ENCODE measurements at regions not wholly inside any gene's neighbourhood (a gene's known extent, or its start where the extent isn't known, plus 50 kb on each side); places are given as distances from the start of the nearest gene placed in this dataset.

DNA sequence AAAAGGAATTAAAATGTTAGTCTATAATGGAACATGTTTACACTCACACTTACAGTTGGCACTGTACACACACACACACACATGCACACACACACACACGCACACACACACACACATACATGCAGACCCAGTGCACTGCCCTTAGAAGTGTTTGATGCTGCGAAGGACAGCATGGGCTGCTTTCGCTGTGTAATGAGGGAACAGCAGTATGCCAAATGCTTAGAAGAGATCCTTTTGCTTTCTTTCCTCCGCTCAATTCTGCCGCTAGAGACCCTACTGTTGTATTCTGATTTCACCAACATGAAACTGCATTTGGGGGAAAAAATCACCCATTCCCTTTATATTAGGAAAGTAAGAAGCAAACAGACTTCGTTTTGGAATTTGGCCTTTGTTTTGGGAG is 217.9 kb downstream of the ENGASE start:
- ATAC-seq (no peak), FAIRE-seq (no peak), DNase-seq (ENCODE audit: low spot score) (no peak)
- peaks cover 0 to 23% of the 10 kb centered on the region in 2 experiments; a peak in 3 of 5 replicates for H3K27me3 ChIP-seq (ENCODE audit: control insufficient read depth in 1 of 2, insufficient read depth in 2 of 2, low read length in 2 of 2)
- H3K9me3 ChIP-seq (ENCODE audit: low read length) = no peaks in the 10 kb centered on the region
- ChIA-PET CTCF (ENCODE audit: low intra/inter-chr PET ratio, low total read pairs) (no interaction called here), POLR2A (no interaction called here)
- intact Hi-C loops (cut with micrococcal nuclease; ENCODE audit: unreplicated experiment) = no loop called here
- H3K79me2 ChIP-seq (ENCODE audit: insufficient read depth, low read length) = no peaks in the 10 kb centered on the region
- no peak overlapping the region for H3K9ac ChIP-seq (ENCODE audit: insufficient read depth, low read depth, low read length)
- in situ Hi-C loops (cut with HindIII; ENCODE audit: extremely low pct_ligation_motif_present, low pct_unique_long_range_greater_than_20kb) = no loop called here
- 40% methylated on average over 6 of the region's 6 CpGs for WGBS (ENCODE audit: low lambda C conversion rate)
- no peak overlapping the region for H3K4me3 ChIP-seq (replicated peaks in 1 of 3; ENCODE audit: insufficient read depth in 1 of 3, low read depth in 2 of 3, low read length in 3 of 3)
- no peak overlapping the region for H2AFZ ChIP-seq (ENCODE audit: low read length)
- H3K4me1 ChIP-seq (ENCODE audit: insufficient read depth, low read length) = no peaks in the 10 kb centered on the region
- no peaks in the 10 kb centered on the region for H3K36me3 ChIP-seq (replicated peaks in 1 of 2; ENCODE audit: control insufficient read depth in 1 of 2, insufficient read depth in 2 of 2, low read length in 2 of 2)
- no peak overlapping the region for H3K27ac ChIP-seq (ENCODE audit: extremely low read length, insufficient read depth, low read length)
- no TSS peak for BruUV-seq (replicated peaks)
- no peak overlapping the region for H3K4me2 ChIP-seq (ENCODE audit: low read depth, low read length)
- H4K20me1 ChIP-seq (ENCODE audit: insufficient read depth, low read length) = peaks cover 7% of the 10 kb centered on the region; the same call in 1 of the 2 replicates
- TF ChIP-seq CHCHD3 (CRISPR knock-in tag; IDR thresholded peaks at IDR 0.05) = no peak
- TF ChIP-seq ZNF660 (CRISPR knock-in tag; IDR thresholded peaks at IDR 0.05; ENCODE audit: borderline replicate concordance, low read depth) = no peak
- no peak for TF ChIP-seq CENPT (CRISPR knock-in tag; IDR thresholded peaks at IDR 0.05; ENCODE audit: low read depth)
- TF ChIP-seq RNF2 (conservative IDR thresholded peaks at IDR 0.05; ENCODE audit: low read depth) = no peak
- TF ChIP-seq ZNF792 (CRISPR knock-in tag; IDR thresholded peaks at IDR 0.05) = no peak
- TF ChIP-seq ZNF530 (CRISPR knock-in tag; IDR thresholded peaks at IDR 0.05; ENCODE audit: low read depth) = no peak
- no peak for TF ChIP-seq ZNF367 (CRISPR knock-in tag; IDR thresholded peaks at IDR 0.05; ENCODE audit: borderline replicate concordance)
- TF ChIP-seq ZNF772 (CRISPR knock-in tag; IDR thresholded peaks at IDR 0.05) = no peak
- TF ChIP-seq SAFB2 (CRISPR knock-in tag; IDR thresholded peaks at IDR 0.05; ENCODE audit: borderline replicate concordance, low read depth) = no peak
- no peak for TF ChIP-seq ZNF468 (CRISPR knock-in tag; IDR thresholded peaks at IDR 0.05)
- no peak for TF ChIP-seq ZNF83 (CRISPR knock-in tag; IDR thresholded peaks at IDR 0.05; ENCODE audit: borderline replicate concordance)
- TF ChIP-seq, protein P1, sequence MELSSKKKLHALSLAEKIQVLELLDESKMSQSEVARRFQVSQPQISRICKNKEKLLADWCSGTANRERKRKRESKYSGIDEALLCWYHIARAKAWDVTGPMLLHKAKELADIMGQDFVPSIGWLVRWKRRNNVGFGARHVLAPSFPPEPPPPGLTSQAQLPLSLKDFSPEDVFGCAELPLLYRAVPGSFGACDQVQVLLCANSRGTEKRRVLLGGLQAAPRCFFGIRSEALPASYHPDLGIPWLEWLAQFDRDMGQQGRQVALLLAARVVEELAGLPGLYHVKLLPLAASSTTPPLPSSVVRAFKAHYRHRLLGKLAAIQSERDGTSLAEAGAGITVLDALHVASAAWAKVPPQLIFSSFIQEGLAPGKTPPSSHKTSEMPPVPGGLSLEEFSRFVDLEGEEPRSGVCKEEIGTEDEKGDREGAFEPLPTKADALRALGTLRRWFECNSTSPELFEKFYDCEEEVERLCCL (CRISPR knock-in tag; IDR thresholded peaks at IDR 0.05; ENCODE audit: borderline replicate concordance) = no peak
- TF ChIP-seq, protein P2, sequence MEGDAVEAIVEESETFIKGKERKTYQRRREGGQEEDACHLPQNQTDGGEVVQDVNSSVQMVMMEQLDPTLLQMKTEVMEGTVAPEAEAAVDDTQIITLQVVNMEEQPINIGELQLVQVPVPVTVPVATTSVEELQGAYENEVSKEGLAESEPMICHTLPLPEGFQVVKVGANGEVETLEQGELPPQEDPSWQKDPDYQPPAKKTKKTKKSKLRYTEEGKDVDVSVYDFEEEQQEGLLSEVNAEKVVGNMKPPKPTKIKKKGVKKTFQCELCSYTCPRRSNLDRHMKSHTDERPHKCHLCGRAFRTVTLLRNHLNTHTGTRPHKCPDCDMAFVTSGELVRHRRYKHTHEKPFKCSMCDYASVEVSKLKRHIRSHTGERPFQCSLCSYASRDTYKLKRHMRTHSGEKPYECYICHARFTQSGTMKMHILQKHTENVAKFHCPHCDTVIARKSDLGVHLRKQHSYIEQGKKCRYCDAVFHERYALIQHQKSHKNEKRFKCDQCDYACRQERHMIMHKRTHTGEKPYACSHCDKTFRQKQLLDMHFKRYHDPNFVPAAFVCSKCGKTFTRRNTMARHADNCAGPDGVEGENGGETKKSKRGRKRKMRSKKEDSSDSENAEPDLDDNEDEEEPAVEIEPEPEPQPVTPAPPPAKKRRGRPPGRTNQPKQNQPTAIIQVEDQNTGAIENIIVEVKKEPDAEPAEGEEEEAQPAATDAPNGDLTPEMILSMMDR (CRISPR knock-in tag; IDR thresholded peaks at IDR 0.05) = no peak
- TF ChIP-seq, protein P3, sequence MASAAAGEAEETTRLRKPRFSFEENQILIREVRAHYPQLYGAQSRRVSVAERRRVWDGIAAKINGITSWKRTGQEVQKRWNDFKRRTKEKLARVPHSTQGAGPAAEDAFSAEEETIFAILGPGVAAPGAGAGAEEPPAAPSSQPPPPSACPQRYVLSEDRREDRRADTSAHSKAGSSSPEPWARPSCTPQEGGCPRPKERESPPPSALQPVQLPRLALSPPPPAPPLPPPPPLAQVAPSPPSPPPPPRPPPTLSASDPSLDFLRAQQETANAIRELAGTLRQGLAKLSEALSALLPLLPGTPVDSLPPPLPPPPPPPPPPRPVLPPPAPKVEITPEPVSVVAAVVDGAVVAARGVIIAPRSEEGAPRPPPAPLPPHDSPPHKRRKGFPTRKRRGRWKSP (CRISPR knock-in tag; IDR thresholded peaks at IDR 0.05) = no peak
- TF ChIP-seq TARDBP (CRISPR knock-in tag; IDR thresholded peaks at IDR 0.05) = no peak
- TF ChIP-seq, protein P4, sequence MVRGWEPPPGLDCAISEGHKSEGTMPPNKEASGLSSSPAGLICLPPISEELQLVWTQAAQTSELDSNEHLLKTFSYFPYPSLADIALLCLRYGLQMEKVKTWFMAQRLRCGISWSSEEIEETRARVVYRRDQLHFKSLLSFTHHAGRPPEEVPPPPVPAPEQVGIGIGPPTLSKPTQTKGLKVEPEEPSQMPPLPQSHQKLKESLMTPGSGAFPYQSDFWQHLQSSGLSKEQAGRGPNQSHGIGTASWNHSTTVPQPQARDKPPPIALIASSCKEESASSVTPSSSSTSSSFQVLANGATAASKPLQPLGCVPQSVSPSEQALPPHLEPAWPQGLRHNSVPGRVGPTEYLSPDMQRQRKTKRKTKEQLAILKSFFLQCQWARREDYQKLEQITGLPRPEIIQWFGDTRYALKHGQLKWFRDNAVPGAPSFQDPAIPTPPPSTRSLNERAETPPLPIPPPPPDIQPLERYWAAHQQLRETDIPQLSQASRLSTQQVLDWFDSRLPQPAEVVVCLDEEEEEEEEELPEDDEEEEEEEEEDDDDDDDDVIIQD (CRISPR knock-in tag; IDR thresholded peaks at IDR 0.05; ENCODE audit: low read depth) = no peak
- TF ChIP-seq, protein P5, sequence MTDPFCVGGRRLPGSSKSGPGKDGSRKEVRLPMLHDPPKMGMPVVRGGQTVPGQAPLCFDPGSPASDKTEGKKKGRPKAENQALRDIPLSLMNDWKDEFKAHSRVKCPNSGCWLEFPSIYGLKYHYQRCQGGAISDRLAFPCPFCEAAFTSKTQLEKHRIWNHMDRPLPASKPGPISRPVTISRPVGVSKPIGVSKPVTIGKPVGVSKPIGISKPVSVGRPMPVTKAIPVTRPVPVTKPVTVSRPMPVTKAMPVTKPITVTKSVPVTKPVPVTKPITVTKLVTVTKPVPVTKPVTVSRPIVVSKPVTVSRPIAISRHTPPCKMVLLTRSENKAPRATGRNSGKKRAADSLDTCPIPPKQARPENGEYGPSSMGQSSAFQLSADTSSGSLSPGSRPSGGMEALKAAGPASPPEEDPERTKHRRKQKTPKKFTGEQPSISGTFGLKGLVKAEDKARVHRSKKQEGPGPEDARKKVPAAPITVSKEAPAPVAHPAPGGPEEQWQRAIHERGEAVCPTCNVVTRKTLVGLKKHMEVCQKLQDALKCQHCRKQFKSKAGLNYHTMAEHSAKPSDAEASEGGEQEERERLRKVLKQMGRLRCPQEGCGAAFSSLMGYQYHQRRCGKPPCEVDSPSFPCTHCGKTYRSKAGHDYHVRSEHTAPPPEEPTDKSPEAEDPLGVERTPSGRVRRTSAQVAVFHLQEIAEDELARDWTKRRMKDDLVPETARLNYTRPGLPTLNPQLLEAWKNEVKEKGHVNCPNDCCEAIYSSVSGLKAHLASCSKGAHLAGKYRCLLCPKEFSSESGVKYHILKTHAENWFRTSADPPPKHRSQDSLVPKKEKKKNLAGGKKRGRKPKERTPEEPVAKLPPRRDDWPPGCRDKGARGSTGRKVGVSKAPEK (CRISPR knock-in tag; IDR thresholded peaks at IDR 0.05; ENCODE audit: borderline replicate concordance) = no peak

All from HepG2 (cell line).